ENCODE measurements at regions not wholly inside any gene's neighbourhood (a gene's known extent, or its start where the extent isn't known, plus 50 kb on each side); places are given as distances from the start of the nearest gene placed in this dataset.

DNA sequence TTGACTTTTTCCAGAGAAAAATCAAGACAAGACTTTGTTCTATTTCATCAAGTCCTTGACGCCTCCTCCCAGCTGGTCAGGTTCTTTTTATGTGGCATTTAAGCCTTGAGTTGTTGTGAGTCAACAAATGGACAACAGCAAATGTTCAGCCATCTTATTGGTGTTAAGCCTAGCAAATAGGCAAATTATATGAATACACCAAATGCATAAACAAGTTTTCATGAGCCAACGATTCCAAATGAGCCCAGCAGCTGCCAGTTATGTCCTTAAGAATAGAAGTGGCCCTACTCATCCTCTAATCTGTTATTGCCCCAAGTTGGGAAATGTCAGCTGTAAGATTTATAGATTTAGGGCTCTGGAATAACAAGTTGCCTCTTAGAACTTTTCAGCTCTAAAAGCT lies 312.0 kb downstream of the SOX4 start:
- H3K27ac Mint-ChIP-seq = peak overlapping the region in 1 of 3 experiments; percentile 41; a peak in 2 of 7 replicates
- peaks cover 35 to 38% of the 10 kb centered on the region in 2 experiments for H3K4me1 Mint-ChIP-seq

More for the DNA sequence above, 312.0 kb downstream of the SOX4 start:
- Histone ChIP-seq H2BK20ac (ENCODE audit: low read depth, low read length, poor library complexity, severe bottlenecking) (no peak overlapping the region), H2AFZ (ENCODE audit: low read length) (no peak overlapping the region), H3K9me3 (ENCODE audit: control insufficient read depth, low read depth, low read length) (no peaks in the 10 kb centered on the region), H2BK12ac (ENCODE audit: insufficient read length, low read depth, low read length) (no peak overlapping the region), H3K23ac (ENCODE audit: insufficient read length, low read depth, low read length) (no peak overlapping the region), H2BK120ac (ENCODE audit: low read depth, low read length, poor library complexity, severe bottlenecking) (no peak overlapping the region), H3K79me1 (ENCODE audit: insufficient read depth, low read depth, low read length, poor library complexity, severe bottlenecking) (peaks cover 2% of the 10 kb centered on the region), H3T11ph (ENCODE audit: low read length) (no peak overlapping the region), H2BK15ac (ENCODE audit: low read depth, low read length) (no peak overlapping the region), H2BK5ac (ENCODE audit: insufficient read length, low read length) (no peak overlapping the region), H3K18ac (ENCODE audit: insufficient read length, low read depth, low read length) (no peak overlapping the region), H3K4ac (ENCODE audit: low read depth, low read length) (no peak overlapping the region), H3K27ac (ENCODE audit: insufficient read length, low read depth, low read length) (no peak overlapping the region), H3K9ac (ENCODE audit: extremely low read depth, insufficient read length, low read length) (no peak overlapping the region), H4K20me1 (ENCODE audit: control insufficient read depth, insufficient read depth, insufficient read length) (no peaks in the 10 kb centered on the region), H3K27me3 (ENCODE audit: insufficient read depth, low read length) (no peaks in the 10 kb centered on the region), H4K91ac (ENCODE audit: insufficient read length, low read depth, low read length) (no peak overlapping the region), H2AK5ac (ENCODE audit: insufficient read length, low read length) (no peak overlapping the region), H3K79me2 (ENCODE audit: insufficient read depth, low read length) (no peaks in the 10 kb centered on the region), H4K5ac (ENCODE audit: insufficient read length, low read depth, low read length) (no peak overlapping the region), H4K8ac (replicated peaks; ENCODE audit: insufficient read length, low read depth, low read length) (no peak overlapping the region), H3K4me2 (ENCODE audit: insufficient read depth, insufficient read length, low read length) (no peak overlapping the region), H3K4me1 (ENCODE audit: insufficient read depth, low read length) (peaks cover 3% of the 10 kb centered on the region; the same call in 1 of the 2 replicates), H3K14ac (ENCODE audit: insufficient read depth, low read length) (no peak overlapping the region), H3K56ac (ENCODE audit: insufficient read length, low read depth, low read length) (no peak overlapping the region), H3K23me2 (ENCODE audit: insufficient read length, low read depth, low read length, poor library complexity, severe bottlenecking) (no peaks in the 10 kb centered on the region)
- no peaks in the 10 kb centered on the region for H3K9me3 Mint-ChIP-seq
- DNase-seq = no peak
- H3K27me3 Mint-ChIP-seq (ENCODE audit: low read depth) = no peaks in the 10 kb centered on the region
- no peak overlapping the region for H3K4me3 Mint-ChIP-seq
- WGBS (ENCODE audit: extremely low coverage, insufficient read length, low lambda C conversion rate) = no CpG with 5 or more reads among the region's 2 CpGs
- no peak for TF ChIP-seq CTCF (conservative IDR thresholded peaks at IDR 0.05)
- H3K36me3 Mint-ChIP-seq (ENCODE audit: insufficient read depth in 1 of 3, low read depth in 3 of 3) = peaks cover 5 to 14% (median 12%) of the 10 kb centered on the region in 3 experiments
